ENCODE measurements at regions not wholly inside any gene's neighbourhood (a gene's known extent, or its start where the extent isn't known, plus 50 kb on each side); places are given as distances from the start of the nearest gene placed in this dataset.
"Not testable (repeated sequence)": the region's sequence is repeated elsewhere in the genome, so short reads cannot be mapped to it uniquely, and the experiment has no call there.

GRCh38 chr15:25243800-25244097 is 195.1 kb downstream of the UBE3A start:
- no peaks in the 10 kb centered on the region for H3K4me1 ChIP-seq
- peak; percentile 9 for DNase-seq
- intact Hi-C loops (cut with DNase I) = no loop called here

GRCh38 chr15:25244731-25245585 is 193.9 kb downstream of the UBE3A start:
- Histone ChIP-seq H3K4me3 (no peak overlapping the region), H3K27me3 (no peaks in the 10 kb centered on the region), H3K4me1 (no peaks in the 10 kb centered on the region), H3K27ac (no peak overlapping the region), H3K9me3 (no peaks in the 10 kb centered on the region), H3K9ac (ENCODE audit: low read depth in 2 of 2, low read length in 2 of 2) (no peak overlapping the region), H3K36me3 (no peaks in the 10 kb centered on the region)
- no peak for TF ChIP-seq CTCF (IDR thresholded peaks at IDR 0.05)
- DNase-seq = peak; percentile 12
- intact Hi-C loops (cut with DNase I) = no loop called here

More at GRCh38 chr15:25243800-25244097, 195.1 kb downstream of the UBE3A start:
- Histone ChIP-seq H3K27ac (no peak overlapping the region), H3K9ac (ENCODE audit: low read depth in 2 of 2, low read length in 2 of 2) (no peak overlapping the region), H3K4me3 (no peak overlapping the region), H3K27me3 (no peaks in the 10 kb centered on the region), H3K9me3 (no peaks in the 10 kb centered on the region), H3K36me3 (no peaks in the 10 kb centered on the region)
- no peak for TF ChIP-seq CTCF (IDR thresholded peaks at IDR 0.05)

GRCh38 chr15:25245801-25246622 is 192.8 kb downstream of the UBE3A start:
- no peaks in the 10 kb centered on the region for H3K4me1 ChIP-seq
- no peak for TF ChIP-seq CTCF (IDR thresholded peaks at IDR 0.05)
- H3K36me3 ChIP-seq = no peaks in the 10 kb centered on the region
- intact Hi-C loops (cut with DNase I) = no loop called here
- no peak overlapping the region for H3K4me3 ChIP-seq
- H3K9ac ChIP-seq (ENCODE audit: low read depth in 2 of 2, low read length in 2 of 2) = no peak overlapping the region
- no peaks in the 10 kb centered on the region for H3K9me3 ChIP-seq
- peak; percentile 12 for DNase-seq
- no peak overlapping the region for H3K27ac ChIP-seq
- no peaks in the 10 kb centered on the region for H3K27me3 ChIP-seq

- no peak overlapping the region for H3K27ac ChIP-seq
- intact Hi-C loops (cut with DNase I) = no loop called here
- no peaks in the 10 kb centered on the region for H3K4me1 ChIP-seq
- no peaks in the 10 kb centered on the region for H3K9me3 ChIP-seq
- H3K36me3 ChIP-seq = no peaks in the 10 kb centered on the region
- TF ChIP-seq CTCF (IDR thresholded peaks at IDR 0.05) = no peak
- DNase-seq = peak; percentile 10
- no peaks in the 10 kb centered on the region for H3K27me3 ChIP-seq
- no peak overlapping the region for H3K4me3 ChIP-seq
- H3K9ac ChIP-seq (ENCODE audit: low read depth in 2 of 2, low read length in 2 of 2) = no peak overlapping the region
Measured at GRCh38 chr15:25246641-25247406, 192.0 kb downstream of the UBE3A start.

- TF ChIP-seq CTCF (IDR thresholded peaks at IDR 0.05) = no peak
- peak; percentile 9 for DNase-seq
- H3K4me3 ChIP-seq = no peak overlapping the region
- H3K9ac ChIP-seq (ENCODE audit: low read depth in 2 of 2, low read length in 2 of 2) = no peak overlapping the region
- H3K27ac ChIP-seq = no peak overlapping the region
- intact Hi-C loops (cut with DNase I) = no loop called here
- no peaks in the 10 kb centered on the region for H3K27me3 ChIP-seq
- no peaks in the 10 kb centered on the region for H3K4me1 ChIP-seq
- H3K36me3 ChIP-seq = no peaks in the 10 kb centered on the region
- H3K9me3 ChIP-seq = no peaks in the 10 kb centered on the region
Measured at GRCh38 chr15:25247407-25248038, 191.3 kb downstream of the UBE3A start.

GRCh38 chr15:25248087-25248486 is 190.7 kb downstream of the UBE3A start:
- H3K9ac ChIP-seq (ENCODE audit: low read depth in 2 of 2, low read length in 2 of 2); intact Hi-C loops (cut with DNase I); DNase-seq; H3K4me1 ChIP-seq; H3K27me3 ChIP-seq; H3K36me3 ChIP-seq; H3K4me3 ChIP-seq; H3K27ac ChIP-seq; H3K9me3 ChIP-seq: not testable (repeated sequence)
